CD4-positive, CD25-positive, alpha-beta regulatory T cell (primary cell): ENCODE measurements at regions not wholly inside any gene's neighbourhood (a gene's known extent, or its start where the extent isn't known, plus 50 kb on each side); places are given as distances from the start of the nearest gene placed in this dataset.

Experiments used
- ATAC-seq, 2 donors: fragments of 150-1000 bp; cut with Tn5 transposase; one replicate each; pipeline ENCODE4 v1.10.0; 2021; ENCODE audit warnings: low read depth in 2 of 2, moderate number of reproducible peaks in 2 of 2, moderate library complexity in 1 of 2
- DNase-seq, 3 donors: peaks; one replicate each; pipeline versions ENCODE4 v3.0.0 to v3.0.0-alpha.2; 2012 to 2022; ENCODE audit warnings: mixed read lengths in 1 of 3
- H3K27ac ChIP-seq: one replicate; pipeline ENCODE4 v1.7.0; 2013; ENCODE audit warnings: mild to moderate bottlenecking, low read length; ENCODE audit not compliant: insufficient read depth, poor library complexity, severe bottlenecking
- H3K27me3 ChIP-seq: one replicate; pipeline ENCODE4 v1.7.0; 2013; ENCODE audit warnings: low read length; ENCODE audit not compliant: control insufficient read depth, insufficient read depth
- H3K36me3 ChIP-seq: one replicate; pipeline ENCODE4 v1.7.0; 2013; ENCODE audit warnings: mild to moderate bottlenecking, low read length, moderate library complexity; ENCODE audit not compliant: control insufficient read depth, insufficient read depth
- H3K4me1 ChIP-seq: 2 replicates; pipeline ENCODE4 v1.7.0; 2013; ENCODE audit warnings: mild to moderate bottlenecking, low read length; ENCODE audit not compliant: insufficient read depth, control insufficient read depth, poor library complexity, severe bottlenecking
- H3K4me3 ChIP-seq: one replicate; pipeline ENCODE4 v1.7.0; 2013; ENCODE audit warnings: low read depth, mild to moderate bottlenecking, low read length, moderate library complexity
- H3K9me3 ChIP-seq, 2 experiments: 1 replicate in 1 of 2; 2 replicates in 1 of 2; pipeline ENCODE4 v1.7.0; 2013; ENCODE audit warnings: low read length in 2 of 2, mild to moderate bottlenecking in 1 of 2, moderate library complexity in 1 of 2; ENCODE audit not compliant: control insufficient read depth in 2 of 2
- H3K27ac Mint-ChIP-seq, 3 donors: one replicate each; pipeline ENCODE4 v1.8.0; 2020 to 2022; ENCODE audit warnings: mild to moderate bottlenecking in 3 of 3, mixed read lengths in 3 of 3, moderate library complexity in 2 of 3
- H3K27me3 Mint-ChIP-seq: one replicate; pipeline ENCODE4 v1.8.0; 2022; ENCODE audit warnings: mild to moderate bottlenecking, mixed read lengths
- H3K36me3 Mint-ChIP-seq: one replicate; pipeline ENCODE4 v1.8.0; 2020; ENCODE audit warnings: mixed read lengths
- H3K4me1 Mint-ChIP-seq, 4 donors: one replicate each; pipeline ENCODE4 v1.8.0; 2020 to 2022; ENCODE audit warnings: mixed read lengths in 4 of 4, mild to moderate bottlenecking in 1 of 4
- H3K4me3 Mint-ChIP-seq, 4 donors: one replicate each; pipeline ENCODE4 v1.8.0; 2020 to 2022; ENCODE audit warnings: mild to moderate bottlenecking in 4 of 4, mixed read lengths in 4 of 4, moderate library complexity in 3 of 4
- H3K9me3 Mint-ChIP-seq, 7 donors: one replicate each; pipeline ENCODE4 v1.8.0; 2020 to 2022; ENCODE audit warnings: mixed read lengths in 7 of 7, mild to moderate bottlenecking in 3 of 7, moderate library complexity in 2 of 7

DNA sequence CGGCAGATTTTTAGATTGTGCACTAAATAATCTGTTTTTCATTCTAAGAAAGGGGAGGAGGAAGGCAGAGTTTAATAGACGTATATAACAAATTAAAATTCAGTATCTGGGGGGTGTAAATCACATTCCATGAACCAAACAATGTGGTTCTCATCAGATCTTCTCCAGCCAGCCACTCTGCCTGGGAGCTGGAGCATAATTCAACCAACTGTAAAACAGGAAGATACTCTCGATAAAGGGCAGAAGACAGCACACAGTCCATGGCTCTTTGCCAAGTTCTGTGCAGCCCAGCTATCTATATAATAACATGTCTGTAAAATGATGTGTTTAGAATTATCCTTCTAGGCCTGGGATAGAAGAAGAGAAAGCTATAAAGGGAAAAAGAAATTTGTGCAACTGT is 289.9 kb upstream of the ZFP64 start:
- H3K27ac ChIP-seq = no peak overlapping the region
- no peak overlapping the region for H3K4me3 ChIP-seq
- H3K9me3 ChIP-seq = no peaks in the 10 kb centered on the region
- H3K27me3 ChIP-seq = no peaks in the 10 kb centered on the region
- no peak for ATAC-seq
- Mint-ChIP-seq H3K36me3 (no peaks in the 10 kb centered on the region), H3K27me3 (peaks cover 12% of the 10 kb centered on the region), H3K27ac (no peak overlapping the region), H3K4me1 (no peaks in the 10 kb centered on the region), H3K9me3 (peaks cover 0 to 5% (median 0%) of the 10 kb centered on the region in 7 donors), H3K4me3 (no peak overlapping the region)
- H3K4me1 ChIP-seq = no peaks in the 10 kb centered on the region
- DNase-seq = no peak
- no peaks in the 10 kb centered on the region for H3K36me3 ChIP-seq

DNA sequence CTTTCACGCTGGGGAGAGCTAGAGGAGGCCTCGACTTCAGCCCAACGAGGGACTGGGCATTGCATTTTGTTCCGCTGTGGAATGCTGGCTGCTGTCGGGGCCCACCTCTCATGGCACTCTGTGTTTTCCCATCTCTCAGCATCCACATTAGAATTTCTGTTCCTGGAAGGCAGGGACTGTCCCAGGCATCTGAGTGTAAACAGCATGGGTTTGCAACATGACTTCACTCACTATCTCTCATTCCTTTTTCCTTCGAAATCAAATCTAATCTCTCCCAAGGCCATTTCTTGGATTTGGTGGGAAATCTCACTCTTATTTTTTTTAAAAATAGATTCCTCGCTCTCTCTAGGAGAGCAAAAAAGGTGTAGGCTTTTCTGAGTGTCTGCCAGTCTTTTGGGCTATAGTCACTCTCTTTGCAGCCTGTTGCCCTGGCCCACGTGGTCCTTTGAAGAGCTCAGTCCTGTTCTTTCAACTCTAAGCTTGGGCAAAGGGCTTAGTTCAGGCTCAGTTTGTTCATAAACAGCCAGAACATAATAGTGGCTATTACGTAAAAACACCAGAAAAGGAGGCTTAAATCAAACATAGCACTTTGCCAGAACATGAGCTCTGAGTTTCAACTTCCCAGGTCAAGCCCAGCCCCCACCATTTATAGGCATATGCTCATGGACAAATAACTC is 284.6 kb upstream of the ZFP64 start:
- H3K4me3 Mint-ChIP-seq = no peak overlapping the region
- Histone ChIP-seq H3K27ac (no peak overlapping the region), H3K4me1 (no peaks in the 10 kb centered on the region), H3K27me3 (peaks cover 2% of the 10 kb centered on the region), H3K36me3 (no peaks in the 10 kb centered on the region), H3K4me3 (no peak overlapping the region), H3K9me3 (no peaks in the 10 kb centered on the region)
- no peak overlapping the region for H3K27ac Mint-ChIP-seq
- no peak for ATAC-seq
- H3K9me3 Mint-ChIP-seq = peaks cover 0 to 5% (median 0%) of the 10 kb centered on the region in 7 donors
- H3K36me3 Mint-ChIP-seq = no peaks in the 10 kb centered on the region
- peaks cover 7% of the 10 kb centered on the region for H3K27me3 Mint-ChIP-seq
- H3K4me1 Mint-ChIP-seq = no peaks in the 10 kb centered on the region
- DNase-seq = no peak

DNA sequence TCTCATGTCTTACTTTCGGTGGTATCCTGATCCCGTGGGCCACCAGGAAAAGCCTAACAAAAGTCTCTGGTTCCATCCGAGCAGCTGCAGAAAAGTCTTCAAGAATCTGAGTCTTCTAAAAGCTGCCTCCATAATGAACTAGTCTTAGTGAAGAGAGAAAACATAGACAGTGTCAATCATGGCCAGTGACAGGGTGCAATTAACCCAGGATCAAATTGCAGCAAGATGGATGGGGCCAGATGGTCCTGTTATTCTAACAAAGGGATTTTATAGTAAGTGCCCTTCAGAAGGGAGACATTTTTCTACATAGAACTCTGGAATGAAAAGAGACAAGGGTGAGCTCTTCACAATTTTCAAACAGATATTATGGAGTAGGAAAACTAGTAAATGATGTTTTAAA is 281.6 kb upstream of the ZFP64 start:
- Mint-ChIP-seq H3K4me1 (no peaks in the 10 kb centered on the region), H3K4me3 (no peak overlapping the region), H3K36me3 (no peaks in the 10 kb centered on the region), H3K9me3 (peaks cover 0 to 1% (median 0%) of the 10 kb centered on the region in 7 donors), H3K27ac (no peak overlapping the region), H3K27me3 (peaks cover 4% of the 10 kb centered on the region)
- no peak for ATAC-seq
- Histone ChIP-seq H3K27ac (no peak overlapping the region), H3K4me3 (no peak overlapping the region), H3K36me3 (no peaks in the 10 kb centered on the region), H3K27me3 (peaks cover 2% of the 10 kb centered on the region), H3K4me1 (no peaks in the 10 kb centered on the region), H3K9me3 (no peaks in the 10 kb centered on the region)
- no peak for DNase-seq

DNA sequence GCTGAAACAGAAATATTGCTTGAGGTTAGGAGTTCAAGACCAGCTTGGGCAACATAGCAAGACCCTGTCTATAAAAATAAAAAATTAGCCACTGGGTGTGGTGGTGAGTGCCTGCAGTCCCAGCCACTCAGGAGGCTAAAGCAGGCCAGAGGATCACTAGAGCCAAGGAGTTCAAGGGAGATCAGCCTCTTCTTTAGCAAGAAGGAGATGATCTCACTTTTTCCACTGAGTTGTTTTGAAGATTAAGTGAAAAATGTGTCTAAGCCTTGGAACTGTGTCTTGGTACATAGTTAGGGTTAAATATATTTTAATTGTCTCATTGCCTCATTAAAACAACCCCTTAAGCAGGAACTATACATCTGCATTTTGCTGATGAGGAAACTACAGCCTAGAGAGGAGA is 279.0 kb upstream of the ZFP64 start:
- no peak overlapping the region for H3K27ac ChIP-seq
- Mint-ChIP-seq H3K4me1 (no peaks in the 10 kb centered on the region), H3K9me3 (peaks cover 0 to 1% (median 0%) of the 10 kb centered on the region in 7 donors), H3K36me3 (no peaks in the 10 kb centered on the region), H3K27me3 (peaks cover 4% of the 10 kb centered on the region), H3K27ac (no peak overlapping the region), H3K4me3 (no peak overlapping the region)
- peaks cover 2% of the 10 kb centered on the region for H3K27me3 ChIP-seq
- no peak for ATAC-seq
- H3K4me3 ChIP-seq = no peak overlapping the region
- H3K4me1 ChIP-seq = no peaks in the 10 kb centered on the region
- H3K9me3 ChIP-seq = no peaks in the 10 kb centered on the region
- H3K36me3 ChIP-seq = no peaks in the 10 kb centered on the region
- no peak for DNase-seq

DNA sequence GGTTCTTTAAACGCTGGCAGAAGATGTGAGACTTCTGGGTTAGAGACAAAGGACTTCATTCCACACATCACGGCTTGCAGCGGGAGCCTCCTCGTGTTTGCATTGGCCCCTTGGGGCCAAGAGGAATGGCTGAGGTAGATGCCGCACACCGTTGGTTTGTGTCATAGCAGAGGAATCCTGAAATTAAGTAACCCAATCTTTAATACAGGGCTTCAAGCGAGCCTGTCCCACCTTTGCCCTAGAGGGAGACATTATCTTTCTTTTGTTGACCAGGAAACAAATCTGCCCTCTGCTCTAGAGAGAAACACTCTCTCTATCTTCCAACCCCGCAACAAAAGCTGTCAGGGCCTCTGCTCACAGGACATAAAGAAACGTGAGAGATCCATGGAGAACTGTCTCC is 277.5 kb upstream of the ZFP64 start:
- peaks cover 9% of the 10 kb centered on the region for H3K27me3 Mint-ChIP-seq

DNA sequence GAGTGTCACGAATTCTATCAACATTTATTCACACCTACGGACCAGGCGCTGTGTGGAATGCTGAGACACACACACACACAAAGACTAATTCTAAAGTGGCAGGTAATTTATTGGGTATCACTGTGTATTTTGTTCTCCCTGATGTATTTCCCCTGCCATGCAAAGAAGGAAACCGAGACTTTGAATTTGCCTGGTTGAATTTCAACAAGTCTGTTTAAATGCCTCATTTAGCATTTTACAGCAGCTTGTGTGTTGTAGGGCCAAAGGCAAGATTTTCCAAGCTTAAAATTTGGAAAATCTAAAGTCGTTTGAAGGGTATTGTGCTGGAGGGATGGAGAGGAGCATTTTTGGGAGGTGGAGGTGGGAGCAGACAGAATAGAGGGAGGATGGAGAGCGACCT is 274.4 kb upstream of the ZFP64 start:
- Mint-ChIP-seq H3K27ac (no peak overlapping the region), H3K9me3 (peaks cover 0 to 8% (median 0%) of the 10 kb centered on the region in 7 donors), H3K4me3 (no peak overlapping the region), H3K27me3 (peaks cover 9% of the 10 kb centered on the region), H3K36me3 (no peaks in the 10 kb centered on the region), H3K4me1 (no peaks in the 10 kb centered on the region)
- Histone ChIP-seq H3K4me1 (no peaks in the 10 kb centered on the region), H3K27me3 (peaks cover 5% of the 10 kb centered on the region), H3K36me3 (no peaks in the 10 kb centered on the region), H3K4me3 (no peak overlapping the region), H3K9me3 (no peaks in the 10 kb centered on the region), H3K27ac (no peak overlapping the region)
- ATAC-seq = no peak
- DNase-seq = no peak

More for the DNA sequence above, 277.5 kb upstream of the ZFP64 start:
- Mint-ChIP-seq H3K27ac (no peak overlapping the region), H3K9me3 (peaks cover 0 to 4% (median 0%) of the 10 kb centered on the region in 7 donors), H3K4me1 (no peaks in the 10 kb centered on the region), H3K4me3 (no peak overlapping the region), H3K36me3 (no peaks in the 10 kb centered on the region)
- Histone ChIP-seq H3K36me3 (no peaks in the 10 kb centered on the region), H3K4me1 (no peaks in the 10 kb centered on the region), H3K9me3 (no peaks in the 10 kb centered on the region), H3K4me3 (no peak overlapping the region), H3K27ac (no peak overlapping the region), H3K27me3 (peaks cover 2% of the 10 kb centered on the region)
- ATAC-seq = no peak
- DNase-seq = no peak

DNA sequence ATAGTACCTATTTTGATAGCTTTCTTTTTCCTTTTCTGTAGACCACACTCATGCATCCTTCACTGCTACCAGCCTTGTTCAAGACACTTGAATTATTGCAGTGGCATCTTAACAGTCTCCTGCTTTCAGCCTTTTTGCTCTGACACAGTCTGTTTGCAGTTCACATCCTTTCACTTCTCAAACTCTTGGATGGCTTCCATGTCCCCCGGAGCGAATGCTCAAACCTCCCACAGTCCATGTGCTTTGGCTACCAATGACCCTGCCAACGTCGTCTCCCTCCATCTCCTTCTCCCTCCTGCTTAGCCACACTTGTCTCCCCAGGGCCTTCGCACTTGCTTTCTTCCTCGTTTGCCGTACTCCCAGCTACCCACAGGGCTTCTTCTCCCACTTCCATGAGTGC is 270.0 kb upstream of the ZFP64 start:
- H3K4me1 ChIP-seq = no peaks in the 10 kb centered on the region
- no peaks in the 10 kb centered on the region for H3K9me3 ChIP-seq
- H3K4me3 ChIP-seq = no peak overlapping the region
- H3K27ac ChIP-seq = no peak overlapping the region
- H3K4me1 Mint-ChIP-seq = no peaks in the 10 kb centered on the region
- H3K27ac Mint-ChIP-seq = peak overlapping the region in 1 of 3 donors; percentile 20
- peaks cover 4% of the 10 kb centered on the region for H3K27me3 Mint-ChIP-seq
- peaks cover 0 to 8% (median 2%) of the 10 kb centered on the region in 7 donors for H3K9me3 Mint-ChIP-seq
- ATAC-seq (no peak), DNase-seq (no peak)
- no peaks in the 10 kb centered on the region for H3K36me3 ChIP-seq
- H3K36me3 Mint-ChIP-seq = no peaks in the 10 kb centered on the region
- H3K27me3 ChIP-seq = peaks cover 5% of the 10 kb centered on the region
- H3K4me3 Mint-ChIP-seq = no peak overlapping the region

DNA sequence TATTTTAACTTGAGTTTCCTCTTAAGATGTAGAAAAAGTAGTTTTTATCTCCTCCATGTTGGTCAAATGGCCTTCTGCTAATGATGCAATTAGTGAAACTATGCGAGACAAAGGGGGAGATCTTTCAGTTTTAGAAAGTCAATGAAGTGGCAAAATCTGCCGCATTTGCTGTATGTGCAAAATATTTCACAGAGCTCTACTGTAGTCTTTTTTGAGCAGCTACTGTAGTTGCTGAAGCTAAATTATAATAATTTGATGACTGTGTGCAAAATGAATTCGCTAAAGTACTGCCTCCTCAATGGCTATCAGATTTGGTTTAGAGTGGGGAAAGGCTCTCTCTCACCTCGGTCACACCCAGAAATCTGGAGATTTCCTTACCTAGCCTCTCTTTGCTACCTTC is 267.6 kb upstream of the ZFP64 start:
- Histone ChIP-seq H3K27ac (no peak overlapping the region), H3K4me1 (no peaks in the 10 kb centered on the region), H3K36me3 (no peaks in the 10 kb centered on the region), H3K27me3 (peaks cover 5% of the 10 kb centered on the region), H3K4me3 (no peak overlapping the region), H3K9me3 (no peaks in the 10 kb centered on the region)
- peaks cover under 1% of the 10 kb centered on the region for H3K27me3 Mint-ChIP-seq
- H3K4me3 Mint-ChIP-seq = no peak overlapping the region
- DNase-seq = no peak
- H3K4me1 Mint-ChIP-seq = no peaks in the 10 kb centered on the region
- H3K9me3 Mint-ChIP-seq = peaks cover 0 to 8% (median 2%) of the 10 kb centered on the region in 7 donors
- H3K36me3 Mint-ChIP-seq = no peaks in the 10 kb centered on the region
- ATAC-seq = no peak
- no peak overlapping the region for H3K27ac Mint-ChIP-seq
